ENCODE measurements at regions not wholly inside any gene's neighbourhood (a gene's known extent, or its start where the extent isn't known, plus 50 kb on each side); places are given as distances from the start of the nearest gene placed in this dataset.

GRCh38 chr7:68559518-68559917 is 1038.8 kb upstream of the AUTS2 start:
- Histone ChIP-seq H3K4me1 (ENCODE audit: control insufficient read depth, insufficient read depth, low read length) (no peaks in the 10 kb centered on the region), H3K4ac (ENCODE audit: low read depth, low read length) (no peak overlapping the region), H3K4me2 (ENCODE audit: low read depth, low read length) (no peak overlapping the region), H2AK9ac (replicated peaks; ENCODE audit: low read depth, low read length, poor library complexity) (no peak overlapping the region), H2BK5ac (ENCODE audit: low read depth, low read length, poor library complexity, severe bottlenecking) (no peak overlapping the region), H3K27me3 (ENCODE audit: control insufficient read depth, insufficient read depth, low read length) (no peaks in the 10 kb centered on the region), H3K9me3 (ENCODE audit: control insufficient read depth, insufficient read depth, low read length) (0 out of 2 replicates have a peak, but pooled peaks cover 4% of the 10 kb centered on the region), H2AFZ (replicated peaks; ENCODE audit: low read length, poor library complexity) (no peak overlapping the region), H3K14ac (replicated peaks; ENCODE audit: low read depth, low read length) (no peak overlapping the region), H3K56ac (ENCODE audit: extremely low read depth, insufficient read depth, low read length) (no peak overlapping the region), H2BK15ac (ENCODE audit: low read depth, low read length) (no peak overlapping the region), H3K36me3 (ENCODE audit: control insufficient read depth, insufficient read depth, low read length) (no peaks in the 10 kb centered on the region), H4K5ac (ENCODE audit: low read depth, low read length) (no peak overlapping the region), H2BK120ac (ENCODE audit: low read depth, low read length) (no peak overlapping the region), H3K79me1 (ENCODE audit: low read depth in 1 of 2, low read length in 2 of 2) (no peaks in the 10 kb centered on the region), H4K20me1 (ENCODE audit: insufficient read depth, low read length) (no peaks in the 10 kb centered on the region), H4K91ac (ENCODE audit: insufficient read depth, low read depth, low read length) (no peak overlapping the region), H3K27ac (ENCODE audit: insufficient read depth, low read length) (no peak overlapping the region), H2AK5ac (ENCODE audit: low read depth, low read length) (no peak overlapping the region), H3K9ac (ENCODE audit: low read depth, low read length) (no peak overlapping the region), H4K8ac (ENCODE audit: low read depth in 2 of 2, low read length in 2 of 2) (no peak overlapping the region), H3K23ac (ENCODE audit: low read depth, low read length) (no peak overlapping the region), H2BK20ac (ENCODE audit: low read depth, low read length) (no peak overlapping the region), H3K4me3 (ENCODE audit: insufficient read depth, low read depth, low read length) (no peak overlapping the region), H3K9me1 (ENCODE audit: insufficient read depth, low read length) (no peaks in the 10 kb centered on the region), H3K18ac (ENCODE audit: low read depth, low read length) (no peak overlapping the region)
- POLR2A ChIA-PET (ENCODE audit: unreplicated experiment): no interaction called here
- intact Hi-C loops (cut with micrococcal nuclease) (no loop called here), in situ Hi-C loops (cut with MboI; ENCODE audit: low sequenced_read_pairs) (no loop called here), dilution Hi-C loops (cut with HindIII; ENCODE audit: low sequenced_read_pairs, unreplicated experiment) (no loop called here)
- TF ChIP-seq SMC3 (IDR thresholded peaks at IDR 0.05; ENCODE audit: low read depth, low read length): no peak
- TF ChIP-seq MAFK (IDR thresholded peaks at IDR 0.05; ENCODE audit: low read depth, low read length): no peak
- no peak for TF ChIP-seq RCOR1 (IDR thresholded peaks at IDR 0.05; ENCODE audit: insufficient replicate concordance, low read length)
- no peak for TF ChIP-seq CEBPB (IDR thresholded peaks at IDR 0.05; ENCODE audit: low read depth, low read length)
- no peak for TF ChIP-seq CTCF (conservative IDR thresholded peaks at IDR 0.05; ENCODE audit: low read depth, low read length)
- TF ChIP-seq USF2 (IDR thresholded peaks at IDR 0.05; ENCODE audit: low read depth, low read length): no peak
- no peak for TF ChIP-seq MAZ (IDR thresholded peaks at IDR 0.05; ENCODE audit: borderline replicate concordance, low read depth, low read length)
- no peak for TF ChIP-seq BHLHE40 (IDR thresholded peaks at IDR 0.05; ENCODE audit: low read depth, low read length)
- TF ChIP-seq RFX5 (IDR thresholded peaks at IDR 0.05; ENCODE audit: low read depth, low read length): no peak
- TF ChIP-seq RAD21 (IDR thresholded peaks at IDR 0.05; ENCODE audit: low read length): no peak
- TF ChIP-seq NFE2L2 (IDR thresholded peaks at IDR 0.05; ENCODE audit: low read depth, low read length): no peak
- no peak for TF ChIP-seq ELK1 (IDR thresholded peaks at IDR 0.05; ENCODE audit: borderline replicate concordance, low read depth, low read length)
- TF ChIP-seq CHD1 (IDR thresholded peaks at IDR 0.05; ENCODE audit: low read depth, low read length): no peak
- no peak for TF ChIP-seq POLR2A (IDR thresholded peaks at IDR 0.05; ENCODE audit: low read depth, low read length)
- DNase-seq (no peak), ATAC-seq (ENCODE audit: low read depth) (no peak)
- CTCF ChIA-PET: interaction anchor here (0.6 kb wide), 1 partner anchor 28 kb away, joined by 3 read pairs; no protein-coding TSS in a partner anchor
- 100% methylated on average over 1 of the region's 1 CpG; no CpG with 5 or more reads in 1 of the 2 experiments for WGBS, 2 experiments (ENCODE audit: extremely low coverage in 2 of 2, insufficient read length in 1 of 2)
- BruUV-seq (replicated peaks): no TSS peak

Measured in IMR-90 (cell line).